ENCODE measurements at regions not wholly inside any gene's neighbourhood (a gene's known extent, or its start where the extent isn't known, plus 50 kb on each side); places are given as distances from the start of the nearest gene placed in this dataset.

DNA sequence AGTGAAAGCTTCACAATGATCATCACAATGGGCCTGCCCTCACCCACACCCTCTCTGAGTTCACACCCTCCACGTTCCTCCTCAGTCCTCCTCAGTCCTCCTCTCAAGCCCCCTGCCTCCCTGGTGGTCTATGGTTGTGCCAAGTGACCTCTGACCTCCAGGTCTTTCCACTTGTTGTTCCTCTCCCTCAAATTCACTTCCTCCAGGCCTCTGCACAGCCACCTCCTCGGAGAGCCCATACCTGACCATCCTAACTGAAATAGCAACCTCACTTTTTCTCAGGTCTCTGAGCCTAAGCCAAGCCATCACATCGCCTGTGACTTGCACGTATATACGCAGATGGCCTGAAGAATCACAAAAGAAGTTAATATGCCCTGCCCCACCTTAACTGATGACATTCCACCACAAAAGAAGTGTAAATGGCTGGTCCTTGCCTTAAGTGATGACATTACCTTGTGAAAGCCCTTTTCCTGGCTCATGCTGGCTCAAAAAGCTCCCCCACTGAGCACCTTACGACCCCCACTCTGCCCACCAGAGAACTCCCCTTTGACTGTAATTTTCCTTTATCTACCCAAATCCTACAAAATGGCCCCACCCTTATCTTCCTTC, 293.4 kb upstream of the TENM3 start:
- H3K4me3 ChIP-seq (ENCODE audit: low read depth, low read length), result no peak overlapping the region
- DNase-seq (ENCODE audit: low read depth), result no peak
- TF ChIP-seq, protein P1, sequence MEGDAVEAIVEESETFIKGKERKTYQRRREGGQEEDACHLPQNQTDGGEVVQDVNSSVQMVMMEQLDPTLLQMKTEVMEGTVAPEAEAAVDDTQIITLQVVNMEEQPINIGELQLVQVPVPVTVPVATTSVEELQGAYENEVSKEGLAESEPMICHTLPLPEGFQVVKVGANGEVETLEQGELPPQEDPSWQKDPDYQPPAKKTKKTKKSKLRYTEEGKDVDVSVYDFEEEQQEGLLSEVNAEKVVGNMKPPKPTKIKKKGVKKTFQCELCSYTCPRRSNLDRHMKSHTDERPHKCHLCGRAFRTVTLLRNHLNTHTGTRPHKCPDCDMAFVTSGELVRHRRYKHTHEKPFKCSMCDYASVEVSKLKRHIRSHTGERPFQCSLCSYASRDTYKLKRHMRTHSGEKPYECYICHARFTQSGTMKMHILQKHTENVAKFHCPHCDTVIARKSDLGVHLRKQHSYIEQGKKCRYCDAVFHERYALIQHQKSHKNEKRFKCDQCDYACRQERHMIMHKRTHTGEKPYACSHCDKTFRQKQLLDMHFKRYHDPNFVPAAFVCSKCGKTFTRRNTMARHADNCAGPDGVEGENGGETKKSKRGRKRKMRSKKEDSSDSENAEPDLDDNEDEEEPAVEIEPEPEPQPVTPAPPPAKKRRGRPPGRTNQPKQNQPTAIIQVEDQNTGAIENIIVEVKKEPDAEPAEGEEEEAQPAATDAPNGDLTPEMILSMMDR (IDR thresholded peaks at IDR 0.05; ENCODE audit: control insufficient read depth, extremely low read depth, insufficient read depth), result no peak

DNA sequence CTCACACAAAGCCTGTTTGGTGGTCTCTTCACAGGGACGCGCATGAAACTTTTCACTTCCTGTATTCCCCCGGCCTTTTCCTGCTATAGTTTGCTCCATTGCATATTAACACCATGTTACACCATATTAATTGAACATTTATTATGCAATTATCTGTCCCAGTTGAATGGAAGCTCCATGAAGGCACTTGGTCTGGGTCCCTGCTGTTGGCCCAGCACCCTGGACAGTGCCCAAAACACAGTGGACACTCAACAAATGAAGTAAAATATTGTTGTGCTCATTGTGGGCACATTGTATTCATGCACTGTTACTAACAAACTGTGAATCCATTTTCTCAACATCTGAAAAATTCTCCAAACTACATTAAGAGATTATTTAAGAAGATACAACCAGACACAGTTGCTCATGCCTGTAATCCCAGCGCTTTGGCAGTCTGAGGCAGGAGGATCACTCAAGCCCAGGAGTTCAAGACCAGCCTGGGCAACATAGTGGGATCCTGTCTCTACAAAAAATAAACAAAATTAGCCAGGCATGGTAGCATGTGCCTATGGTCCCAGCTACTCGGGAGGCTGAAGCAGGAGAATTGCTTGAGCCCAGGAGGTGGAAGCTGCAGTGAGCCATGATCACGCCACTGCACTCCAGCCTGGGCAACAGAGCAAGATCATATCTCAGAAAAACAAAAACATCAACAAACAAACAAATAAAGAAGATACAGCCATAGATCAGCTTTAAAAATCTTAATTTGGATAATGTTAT, 292.7 kb upstream of the TENM3 start:
- no peak for DNase-seq (ENCODE audit: low read depth)
- TF ChIP-seq, protein P1 (IDR thresholded peaks at IDR 0.05; ENCODE audit: control insufficient read depth, extremely low read depth, insufficient read depth), result no peak

DNA sequence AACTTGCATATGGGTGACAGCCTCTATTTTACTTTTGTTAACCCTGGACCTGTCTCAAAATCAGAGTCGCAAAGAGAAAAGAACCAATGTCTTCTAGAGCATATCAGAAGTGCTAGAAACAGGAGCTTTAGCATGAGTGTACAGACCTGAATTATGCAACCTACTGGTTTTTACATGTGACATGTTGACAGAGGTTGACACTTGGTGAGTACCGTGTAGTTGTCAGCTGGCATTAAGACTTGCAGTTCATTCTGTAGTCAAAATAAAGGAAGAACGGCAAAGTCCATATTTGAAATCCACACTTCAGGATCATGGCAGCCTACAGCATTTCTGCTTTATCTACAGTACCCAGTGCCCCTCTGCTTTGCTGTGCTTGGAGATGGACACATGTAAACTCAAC, 291.9 kb upstream of the TENM3 start:
- TF ChIP-seq, protein P1 (IDR thresholded peaks at IDR 0.05; ENCODE audit: control insufficient read depth, extremely low read depth, insufficient read depth), result no peak

More for the DNA sequence above, 292.7 kb upstream of the TENM3 start:
- no peak overlapping the region for H3K4me3 ChIP-seq (ENCODE audit: low read depth, low read length)

DNA sequence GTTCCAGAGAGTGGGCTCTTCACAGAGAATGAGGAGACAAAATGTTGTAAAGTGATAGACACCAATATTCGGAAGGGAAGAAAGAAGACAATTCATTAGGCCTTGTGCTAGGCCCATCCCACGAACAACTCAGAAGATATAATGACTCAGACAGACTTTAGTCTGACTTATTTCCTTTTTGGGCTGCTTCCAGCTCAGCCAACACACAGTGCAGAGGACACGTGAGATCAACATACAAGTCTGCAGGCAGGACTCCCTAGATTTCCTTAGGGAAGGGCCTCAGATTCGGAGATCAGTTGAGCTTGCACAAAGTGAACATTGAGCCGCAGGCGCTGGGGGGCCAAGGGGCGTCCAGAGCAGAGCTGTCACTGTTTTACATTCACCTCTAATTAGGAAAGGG, 290.7 kb upstream of the TENM3 start:
- peak; percentile 57 for DNase-seq (ENCODE audit: low read depth)
- TF ChIP-seq, protein P1 (IDR thresholded peaks at IDR 0.05; ENCODE audit: control insufficient read depth, extremely low read depth, insufficient read depth), result no peak
- no peak overlapping the region for H3K4me3 ChIP-seq (ENCODE audit: low read depth, low read length)

More for the DNA sequence above, 291.9 kb upstream of the TENM3 start:
- DNase-seq (ENCODE audit: low read depth), result no peak
- H3K4me3 ChIP-seq (ENCODE audit: low read depth, low read length), result no peak overlapping the region

DNA sequence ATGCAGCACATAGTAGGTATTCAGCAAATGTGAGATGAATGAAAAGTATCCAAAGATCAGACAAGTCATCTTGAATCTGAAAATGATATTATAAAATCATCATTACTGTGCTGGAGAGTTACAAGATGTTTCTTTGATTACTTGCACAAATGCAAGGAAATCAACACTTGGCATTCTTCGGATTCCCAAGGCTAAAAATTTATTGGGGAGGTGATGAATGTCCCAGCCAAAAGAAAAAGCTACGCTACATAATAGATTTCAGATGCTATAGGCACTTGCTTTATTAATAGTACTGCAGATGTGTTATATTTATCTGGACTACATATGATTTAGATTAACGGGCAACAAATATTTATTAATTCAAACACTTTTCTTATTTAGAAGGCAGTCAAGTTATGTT, 286.7 kb upstream of the TENM3 start:
- TF ChIP-seq, protein P1 (IDR thresholded peaks at IDR 0.05; ENCODE audit: control insufficient read depth, extremely low read depth, insufficient read depth), result no peak
- no peak for DNase-seq (ENCODE audit: low read depth)
- H3K4me3 ChIP-seq (ENCODE audit: low read depth, low read length), result no peak overlapping the region

DNA sequence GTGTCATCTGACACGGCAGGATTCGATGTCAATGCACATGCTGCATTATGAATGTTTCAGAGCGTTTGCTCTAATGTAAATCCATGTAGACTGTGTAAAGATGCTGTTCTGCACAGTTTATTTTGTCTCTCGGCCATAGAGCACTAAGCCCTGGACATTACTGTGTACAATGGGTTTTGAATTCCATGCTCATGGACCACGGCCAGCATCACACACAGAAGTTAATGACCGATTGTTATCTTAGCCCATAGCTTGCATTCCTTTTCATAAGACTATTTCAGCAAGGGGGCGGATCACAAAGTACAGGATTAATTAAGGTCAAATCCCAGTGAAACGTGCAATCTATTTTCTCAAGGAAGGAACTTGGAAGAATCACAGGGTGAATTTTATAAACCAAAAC, 286.1 kb upstream of the TENM3 start:
- TF ChIP-seq, protein P1 (IDR thresholded peaks at IDR 0.05; ENCODE audit: control insufficient read depth, extremely low read depth, insufficient read depth), result no peak
- DNase-seq (ENCODE audit: low read depth), result peak; percentile 99

More for the DNA sequence above, 286.1 kb upstream of the TENM3 start:
- no peak overlapping the region for H3K4me3 ChIP-seq (ENCODE audit: low read depth, low read length)

Measured in LNCaP clone FGC (cell line).